Nephron progenitor cell (in vitro differentiated cells): ENCODE measurements at regions not wholly inside any gene's neighbourhood (a gene's known extent, or its start where the extent isn't known, plus 50 kb on each side); places are given as distances from the start of the nearest gene placed in this dataset.

Source experiments
- DNase-seq: peaks from one replicate; pipeline ENCODE4 v3.0.0; 2021
- H3K27ac Mint-ChIP-seq: 2 replicates; pipeline ENCODE4 v1.8.0; 2021; ENCODE audit warnings: mild to moderate bottlenecking, moderate library complexity, mixed read lengths
- H3K27me3 Mint-ChIP-seq: 2 replicates; pipeline ENCODE4 v1.8.0; 2021; ENCODE audit warnings: mild to moderate bottlenecking, low read depth, mixed read lengths; ENCODE audit not compliant: poor library complexity
- H3K36me3 Mint-ChIP-seq: 2 replicates; pipeline ENCODE4 v1.8.0; 2021; ENCODE audit warnings: low read depth, mixed read lengths
- H3K4me1 Mint-ChIP-seq: 2 replicates; pipeline ENCODE4 v1.8.0; 2021; ENCODE audit warnings: mixed read lengths
- H3K4me3 Mint-ChIP-seq: 2 replicates; pipeline ENCODE4 v1.8.0; 2021; ENCODE audit warnings: mild to moderate bottlenecking, moderate library complexity, mixed read lengths
- H3K9me3 Mint-ChIP-seq: 2 replicates; pipeline ENCODE4 v1.8.0; 2021; ENCODE audit warnings: mild to moderate bottlenecking, moderate library complexity, mixed read lengths
- CTCF ChIP-seq: fragments of 200-600 bp; sonication (generic); IDR thresholded peaks from 2 replicates; pipeline ENCODE4 v1.5.0; 2021; ENCODE audit warnings: antibody characterized with exemption

- Mint-ChIP-seq H3K4me3 (no peak overlapping the region), H3K4me1 (no peaks in the 10 kb centered on the region), H3K27me3 (no peaks in the 10 kb centered on the region), H3K9me3 (peaks cover 13% of the 10 kb centered on the region), H3K27ac (no peak overlapping the region), H3K36me3 (no peaks in the 10 kb centered on the region)
- no peak for DNase-seq
- TF ChIP-seq CTCF, result no peak
These were observed 1074.4 kb downstream of the CDH9 start for GRCh38 chr5:25964009-25964372.

- no peak overlapping the region for H3K27ac Mint-ChIP-seq
- no peak for TF ChIP-seq CTCF
These were observed 1075.0 kb downstream of the CDH9 start for GRCh38 chr5:25963251-25964008.

GRCh38 chr5:25955337-25955736, 1083.0 kb downstream of the CDH9 start:
- H3K27ac Mint-ChIP-seq, result no peak overlapping the region
- no peaks in the 10 kb centered on the region for H3K36me3 Mint-ChIP-seq
- H3K9me3 Mint-ChIP-seq, result no peaks in the 10 kb centered on the region
- no peaks in the 10 kb centered on the region for H3K27me3 Mint-ChIP-seq
- no peak for DNase-seq
- H3K4me3 Mint-ChIP-seq, result no peak overlapping the region
- H3K4me1 Mint-ChIP-seq, result no peaks in the 10 kb centered on the region
- no peak for TF ChIP-seq CTCF

More at GRCh38 chr5:25963251-25964008, 1075.0 kb downstream of the CDH9 start:
- DNase-seq, result no peak
- H3K27me3 Mint-ChIP-seq, result no peaks in the 10 kb centered on the region
- H3K4me1 Mint-ChIP-seq, result no peaks in the 10 kb centered on the region
- no peaks in the 10 kb centered on the region for H3K36me3 Mint-ChIP-seq
- H3K9me3 Mint-ChIP-seq, result peaks cover 13% of the 10 kb centered on the region
- H3K4me3 Mint-ChIP-seq, result no peak overlapping the region

- no peaks in the 10 kb centered on the region for H3K9me3 Mint-ChIP-seq
- no peak overlapping the region for H3K4me3 Mint-ChIP-seq
- H3K36me3 Mint-ChIP-seq, result no peaks in the 10 kb centered on the region
- H3K27me3 Mint-ChIP-seq, result no peaks in the 10 kb centered on the region
- H3K27ac Mint-ChIP-seq, result no peak overlapping the region
- H3K4me1 Mint-ChIP-seq, result no peaks in the 10 kb centered on the region
- TF ChIP-seq CTCF, result no peak
- DNase-seq, result no peak
These were observed 1087.7 kb downstream of the CDH9 start for GRCh38 chr5:25950681-25951080.

- Mint-ChIP-seq H3K9me3 (no peaks in the 10 kb centered on the region), H3K27ac (no peak overlapping the region), H3K36me3 (no peaks in the 10 kb centered on the region), H3K4me1 (no peaks in the 10 kb centered on the region), H3K27me3 (no peaks in the 10 kb centered on the region), H3K4me3 (no peak overlapping the region)
- TF ChIP-seq CTCF, result no peak
- DNase-seq, result no peak
These were observed 1090.1 kb downstream of the CDH9 start for GRCh38 chr5:25948278-25948677.

GRCh38 chr5:25944786-25945185, 1093.6 kb downstream of the CDH9 start:
- TF ChIP-seq CTCF, result no peak
- Mint-ChIP-seq H3K4me3 (no peak overlapping the region), H3K27me3 (no peaks in the 10 kb centered on the region), H3K36me3 (no peaks in the 10 kb centered on the region), H3K4me1 (no peaks in the 10 kb centered on the region), H3K9me3 (no peaks in the 10 kb centered on the region), H3K27ac (no peak overlapping the region)
- no peak for DNase-seq
